SH-SY5Y (cell line): ENCODE measurements at regions not wholly inside any gene's neighbourhood (a gene's known extent, or its start where the extent isn't known, plus 50 kb on each side); places are given as distances from the start of the nearest gene placed in this dataset.

Experiments
- GATA2 ChIP-seq: IDR thresholded peaks from 2 replicates; pipeline ENCODE4 v1.6.1; 2011; ENCODE audit warnings: mild to moderate bottlenecking, low read depth, low read length
- GATA3 ChIP-seq: IDR thresholded peaks from 2 replicates; pipeline ENCODE4 v1.6.1; 2011; ENCODE audit warnings: low read depth, mild to moderate bottlenecking, low read length, moderate library complexity

- TF ChIP-seq GATA2 (0 out of 2 replicates have a peak, but pooled peaks have one; percentile 16), GATA3 (no peak)
Observed at GRCh38 chr12:23340351-23340750, 609.1 kb downstream of the SOX5 start.
